A673 (cell line): ENCODE measurements at regions not wholly inside any gene's neighbourhood (a gene's known extent, or its start where the extent isn't known, plus 50 kb on each side); places are given as distances from the start of the nearest gene placed in this dataset.

ENCODE experiments used
- BruUV-seq: library from RNA; stranded (reverse); fragments of 400-500 nt; replicated peaks from 2 replicates; lab custom pipeline; 2021; lab: Mats Ljungman, UMichigan
- CTCF ChIA-PET: fragments of 300-600 bp; sonication (Branson Sonifier 250); formaldehyde crosslinking; loops from one replicate; lab custom pipeline; 2022; ENCODE audit warnings: antibody characterized with exemption; lab: Charles Lee
- POLR2A ChIA-PET: fragments of 300-600 bp; sonication (Branson Sonifier 250); formaldehyde crosslinking; loops from one replicate; lab custom pipeline; 2022; ENCODE audit warnings: antibody characterized with exemption; ENCODE audit not compliant: low non-redundant PET; lab: Charles Lee
- DNase-seq: peaks from one replicate; pipeline ENCODE4 v3.0.0-alpha.2; 2015; ENCODE audit warnings: low spot score
- H3K27ac ChIP-seq: fragments of 200-600 bp; sonication (generic); 2 replicates; pipeline ENCODE4 v1.5.1; 2016; ENCODE audit warnings: mixed run types, low read depth, mild to moderate bottlenecking, mixed read lengths, antibody characterized with exemption, low read length; ENCODE audit not compliant: poor library complexity, severe bottlenecking
- H3K27me3 ChIP-seq: fragments of 200-600 bp; sonication (generic); replicated peaks from 2 replicates; pipeline ENCODE4 v1.6.1; 2017; ENCODE audit warnings: mixed run types, low read depth, mild to moderate bottlenecking, mixed read lengths, antibody characterized with exemption, low read length; ENCODE audit not compliant: insufficient read depth, poor library complexity
- H3K36me3 ChIP-seq: fragments of 200-600 bp; sonication (generic); 2 replicates; pipeline ENCODE4 v1.6.1; 2016; ENCODE audit warnings: mixed run types, mild to moderate bottlenecking, mixed read lengths, antibody characterized with exemption, low read length; ENCODE audit not compliant: insufficient read depth, poor library complexity, severe bottlenecking
- H3K4me1 ChIP-seq: fragments of 200-600 bp; sonication (generic); 2 replicates; pipeline ENCODE4 v1.6.1; 2017; ENCODE audit warnings: mixed run types, mild to moderate bottlenecking, mixed read lengths, antibody characterized with exemption, low read length; ENCODE audit not compliant: insufficient read depth, poor library complexity, severe bottlenecking
- H3K4me3 ChIP-seq: fragments of 200-600 bp; sonication (generic); 2 replicates; pipeline ENCODE4 v1.5.1; 2016; ENCODE audit warnings: low read depth, mixed run types, mild to moderate bottlenecking, mixed read lengths, low read length; ENCODE audit not compliant: poor library complexity, severe bottlenecking
- H3K9me3 ChIP-seq: fragments of 200-600 bp; sonication (generic); 2 replicates; pipeline ENCODE4 v1.6.1; 2016; ENCODE audit warnings: mixed run types, low read depth, mild to moderate bottlenecking, mixed read lengths, antibody characterized with exemption, low read length; ENCODE audit not compliant: poor library complexity, severe bottlenecking
- EZH2 ChIP-seq: fragments of 200-600 bp; sonication (generic); IDR thresholded peaks from 2 replicates; pipeline ENCODE4 v1.6.1; 2017; ENCODE audit warnings: borderline replicate concordance, low read depth, mild to moderate bottlenecking, mixed read lengths, antibody characterized with exemption, low read length; ENCODE audit not compliant: poor library complexity, severe bottlenecking
- intact Hi-C: fragments of 100-400 bp; cut with micrococcal nuclease; formaldehyde crosslinking; loops from one replicate; pipeline ENCODE4 v1.10.0; 2022; ENCODE audit not compliant: unreplicated experiment
- TF ChIP-seq, protein P1 (sequence below): fragments of 300-800, 200-600 bp; sonication (generic); conservative IDR thresholded peaks from 2 replicates; pipeline ENCODE4 v1.5.1; 2017; ENCODE audit warnings: low read depth, mild to moderate bottlenecking, antibody characterized with exemption, low read length, moderate library complexity, mixed read lengths

- TF ChIP-seq, protein P1, sequence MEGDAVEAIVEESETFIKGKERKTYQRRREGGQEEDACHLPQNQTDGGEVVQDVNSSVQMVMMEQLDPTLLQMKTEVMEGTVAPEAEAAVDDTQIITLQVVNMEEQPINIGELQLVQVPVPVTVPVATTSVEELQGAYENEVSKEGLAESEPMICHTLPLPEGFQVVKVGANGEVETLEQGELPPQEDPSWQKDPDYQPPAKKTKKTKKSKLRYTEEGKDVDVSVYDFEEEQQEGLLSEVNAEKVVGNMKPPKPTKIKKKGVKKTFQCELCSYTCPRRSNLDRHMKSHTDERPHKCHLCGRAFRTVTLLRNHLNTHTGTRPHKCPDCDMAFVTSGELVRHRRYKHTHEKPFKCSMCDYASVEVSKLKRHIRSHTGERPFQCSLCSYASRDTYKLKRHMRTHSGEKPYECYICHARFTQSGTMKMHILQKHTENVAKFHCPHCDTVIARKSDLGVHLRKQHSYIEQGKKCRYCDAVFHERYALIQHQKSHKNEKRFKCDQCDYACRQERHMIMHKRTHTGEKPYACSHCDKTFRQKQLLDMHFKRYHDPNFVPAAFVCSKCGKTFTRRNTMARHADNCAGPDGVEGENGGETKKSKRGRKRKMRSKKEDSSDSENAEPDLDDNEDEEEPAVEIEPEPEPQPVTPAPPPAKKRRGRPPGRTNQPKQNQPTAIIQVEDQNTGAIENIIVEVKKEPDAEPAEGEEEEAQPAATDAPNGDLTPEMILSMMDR: no peak
- TF ChIP-seq EZH2: no peak
- no TSS peak for BruUV-seq
- no peak for DNase-seq
- intact Hi-C loops: loop anchor here (10.0 kb wide), 1 partner anchor 59 kb away; no protein-coding TSS in a partner anchor
- H3K9me3 ChIP-seq: no peaks in the 10 kb centered on the region
- ChIA-PET POLR2A (no interaction called here), CTCF (no interaction called here)
- H3K4me3 ChIP-seq: no peak overlapping the region
- H3K4me1 ChIP-seq: no peaks in the 10 kb centered on the region
- no peak overlapping the region for H3K27ac ChIP-seq
- H3K36me3 ChIP-seq: no peaks in the 10 kb centered on the region
- H3K27me3 ChIP-seq: peaks cover 28% of the 10 kb centered on the region
Measured at GRCh38 chr9:17905781-17906175, 326.9 kb downstream of the SH3GL2 start.

GRCh38 chr9:17906176-17906840 is 327.4 kb downstream of the SH3GL2 start:
- Histone ChIP-seq H3K9me3 (no peaks in the 10 kb centered on the region), H3K27me3 (peaks cover 28% of the 10 kb centered on the region), H3K4me3 (no peak overlapping the region), H3K36me3 (no peaks in the 10 kb centered on the region), H3K27ac (no peak overlapping the region), H3K4me1 (no peaks in the 10 kb centered on the region)
- intact Hi-C loops: loop anchor here (10.0 kb wide), 1 partner anchor 58 kb away; no protein-coding TSS in a partner anchor
- POLR2A ChIA-PET: no interaction called here
- no peak for DNase-seq
- peak; percentile 34 for TF ChIP-seq EZH2
- TF ChIP-seq, protein P1: no peak
- no TSS peak for BruUV-seq
- CTCF ChIA-PET: no interaction called here

DNA sequence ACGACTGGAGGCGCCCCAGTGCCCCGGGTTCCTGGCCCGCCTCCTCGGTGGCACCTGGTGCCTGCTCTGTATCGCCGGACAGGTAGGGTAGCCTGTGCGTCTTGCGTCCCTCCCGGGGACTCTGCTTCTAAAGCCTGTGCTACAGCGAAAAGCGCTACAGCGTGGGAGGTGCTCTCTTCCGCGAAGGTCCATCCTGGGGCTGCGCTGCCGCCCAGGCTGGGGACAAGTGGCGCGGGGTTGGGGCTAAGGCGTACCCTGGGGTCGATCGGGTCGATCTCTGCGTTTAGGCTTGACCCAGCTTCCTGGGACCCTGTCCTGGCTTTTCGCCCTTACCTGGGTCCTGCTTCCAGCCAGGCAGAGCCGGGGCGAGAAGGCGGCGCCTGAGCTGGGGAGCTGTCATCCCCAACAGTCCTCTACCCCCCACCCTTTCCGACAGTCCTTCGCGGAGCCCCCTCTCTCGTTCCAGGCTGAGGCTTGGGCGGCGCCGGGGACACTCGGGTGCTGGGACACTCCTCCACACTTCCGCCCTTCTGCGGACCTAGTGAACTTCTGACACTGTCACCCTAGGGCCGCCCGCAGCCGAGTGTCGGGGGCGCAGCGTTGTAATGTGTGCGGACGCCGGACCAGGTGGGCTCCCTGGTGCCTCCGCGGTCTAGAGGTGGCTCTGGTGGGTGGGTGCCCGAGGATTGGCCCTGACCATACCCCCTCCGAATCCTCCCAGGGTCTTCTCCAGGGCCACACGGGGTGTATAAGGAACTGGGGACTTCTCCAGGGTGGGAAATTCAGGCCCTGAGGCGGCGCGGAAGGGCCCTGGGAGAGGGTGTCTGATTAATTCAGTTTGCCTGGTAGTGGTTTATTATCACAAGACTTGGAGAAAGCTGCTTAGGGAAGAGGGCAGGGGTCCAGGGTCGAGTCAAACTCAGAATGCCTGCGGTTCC is 328.2 kb downstream of the SH3GL2 start:
- intact Hi-C loops: loop anchor here (10.0 kb wide), 1 partner anchor 58 kb away; no protein-coding TSS in a partner anchor
- TF ChIP-seq EZH2: no peak
- TF ChIP-seq, protein P1: no peak
- ChIA-PET POLR2A (no interaction called here), CTCF (no interaction called here)
- Histone ChIP-seq H3K27ac (no peak overlapping the region), H3K36me3 (no peaks in the 10 kb centered on the region), H3K9me3 (no peaks in the 10 kb centered on the region), H3K4me3 (no peak overlapping the region), H3K4me1 (no peaks in the 10 kb centered on the region), H3K27me3 (peaks cover 28% of the 10 kb centered on the region)
- DNase-seq: no peak
- BruUV-seq: no TSS peak
